GM13977 (cell line): ENCODE measurements at regions not wholly inside any gene's neighbourhood (a gene's known extent, or its start where the extent isn't known, plus 50 kb on each side); places are given as distances from the start of the nearest gene placed in this dataset.

ENCODE experiments used
- DNase-seq: peaks from one replicate; pipeline ENCODE4 v3.0.0; 2012; ENCODE audit warnings: low spot score
- CTCF ChIP-seq: IDR thresholded peaks from 2 replicates; pipeline ENCODE4 v1.5.1; 2012; ENCODE audit warnings: mild to moderate bottlenecking, control low read depth; ENCODE audit not compliant: insufficient read depth; ENCODE audit errors: extremely low read depth, missing control alignments
- in situ Hi-C: fragments of 300-500 bp; cut with MboI; formaldehyde crosslinking; loops from one replicate; pipeline ENCODE4 v1.12.0; 2022; ENCODE audit warnings: low sequenced_read_pairs, low pct_unique_long_range_greater_than_20kb, mixed read lengths, inconsistent platforms; ENCODE audit not compliant: unreplicated experiment

DNA sequence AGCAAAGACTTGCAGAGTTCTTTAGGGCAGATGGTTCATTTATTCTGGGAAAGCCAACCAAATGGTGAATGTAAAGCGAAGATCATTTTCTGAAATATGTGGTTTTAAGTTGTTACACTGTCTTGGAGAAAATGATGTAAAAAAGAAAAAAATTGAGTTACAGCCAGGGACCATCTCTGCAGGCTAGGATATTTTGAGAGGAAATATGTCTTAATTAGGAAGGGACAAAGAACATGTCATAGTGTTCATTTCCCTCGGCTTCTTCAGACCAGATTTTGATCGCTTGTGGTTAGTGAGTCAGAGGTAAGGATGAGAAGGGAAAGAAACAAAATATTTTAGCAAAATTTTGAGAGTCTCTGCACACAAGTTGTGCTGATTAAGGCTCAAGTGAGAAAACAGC, 59.0 kb upstream of the C1QTNF7 start:
- TF ChIP-seq CTCF = no peak
- DNase-seq = no peak
- in situ Hi-C loops = no loop called here

- no peak for DNase-seq
- TF ChIP-seq CTCF = no peak
- in situ Hi-C loops = no loop called here
These were observed 57.5 kb upstream of the C1QTNF7 start for GRCh38 chr4:15370296-15370695.

- in situ Hi-C loops = no loop called here
- TF ChIP-seq CTCF = no peak
- DNase-seq = no peak
These were observed 54.5 kb upstream of the C1QTNF7 start for GRCh38 chr4:15373363-15373762.

GRCh38 chr4:15374656-15375055, 53.2 kb upstream of the C1QTNF7 start:
- no peak for TF ChIP-seq CTCF
- in situ Hi-C loops = no loop called here
- DNase-seq = no peak

DNA sequence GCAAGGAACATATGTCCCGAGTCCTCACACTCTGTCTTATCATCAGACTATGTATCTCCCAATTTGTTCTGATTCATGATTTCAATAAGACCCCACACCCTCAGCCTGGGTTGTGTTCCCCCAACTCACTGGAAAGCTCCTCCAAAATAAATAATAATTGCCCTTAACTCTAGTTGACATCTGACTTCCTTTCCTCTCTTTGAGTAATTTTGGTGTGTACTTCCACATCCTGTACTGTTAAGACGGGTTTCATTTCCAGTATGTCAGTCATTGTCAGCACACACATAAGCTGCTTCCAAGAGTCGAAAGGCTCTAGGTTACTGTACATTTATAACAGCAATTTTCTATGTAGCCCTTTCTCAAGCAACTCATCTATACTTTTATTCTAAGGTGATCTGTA, 52.2 kb upstream of the C1QTNF7 start:
- no peak for DNase-seq

DNA sequence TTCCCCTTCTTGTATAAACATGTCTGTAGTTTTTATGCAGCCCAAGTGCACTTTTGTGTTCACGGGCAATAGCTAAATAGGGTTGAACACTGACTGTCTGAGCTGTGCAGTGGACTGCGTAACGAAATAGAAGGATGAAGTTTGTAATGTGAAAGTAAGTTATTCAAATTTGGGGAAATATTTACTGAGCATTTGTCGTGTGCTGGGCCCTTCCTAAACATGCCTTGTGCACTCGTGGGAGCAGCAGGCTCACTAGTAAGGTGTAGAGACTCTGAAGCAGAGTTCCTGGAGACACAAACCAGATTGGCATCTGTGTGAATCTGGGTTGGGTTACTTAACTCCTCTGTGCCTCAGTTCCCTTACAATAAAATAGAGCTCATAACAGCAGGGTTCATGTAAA, 51.7 kb upstream of the C1QTNF7 start:
- in situ Hi-C loops = no loop called here
- no peak for DNase-seq
- no peak for TF ChIP-seq CTCF

More for the DNA sequence above, 52.2 kb upstream of the C1QTNF7 start:
- in situ Hi-C loops = no loop called here
- no peak for TF ChIP-seq CTCF

DNA sequence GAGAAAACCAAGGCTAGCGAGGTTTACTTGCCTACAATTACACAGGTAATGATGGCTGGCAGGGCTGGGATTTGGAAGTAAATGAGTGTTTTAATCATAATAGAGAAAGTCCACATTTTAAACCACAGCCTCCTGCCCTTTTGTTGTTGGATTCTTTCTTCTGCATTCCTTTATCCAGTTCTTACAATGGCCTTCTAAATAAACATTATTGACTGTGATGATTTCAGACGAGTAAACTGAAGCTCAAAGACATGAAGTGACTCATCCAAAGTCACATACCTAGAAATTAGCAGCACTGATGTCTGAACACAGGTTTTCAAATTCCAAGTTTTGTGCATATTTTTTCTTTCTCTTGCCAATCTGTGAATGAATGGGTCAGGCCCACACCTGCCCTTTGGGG, 51.2 kb upstream of the C1QTNF7 start:
- TF ChIP-seq CTCF = no peak
- in situ Hi-C loops = no loop called here
- no peak for DNase-seq
